GM19035 (cell line): ENCODE measurements at regions not wholly inside any gene's neighbourhood (a gene's known extent, or its start where the extent isn't known, plus 50 kb on each side); places are given as distances from the start of the nearest gene placed in this dataset.

Experiments used
- ATAC-seq: cut with Tn5 transposase; IDR thresholded peaks from one replicate; pipeline ENCODE4 v1.9.1; 2021; ENCODE audit not compliant: unreplicated experiment

DNA sequence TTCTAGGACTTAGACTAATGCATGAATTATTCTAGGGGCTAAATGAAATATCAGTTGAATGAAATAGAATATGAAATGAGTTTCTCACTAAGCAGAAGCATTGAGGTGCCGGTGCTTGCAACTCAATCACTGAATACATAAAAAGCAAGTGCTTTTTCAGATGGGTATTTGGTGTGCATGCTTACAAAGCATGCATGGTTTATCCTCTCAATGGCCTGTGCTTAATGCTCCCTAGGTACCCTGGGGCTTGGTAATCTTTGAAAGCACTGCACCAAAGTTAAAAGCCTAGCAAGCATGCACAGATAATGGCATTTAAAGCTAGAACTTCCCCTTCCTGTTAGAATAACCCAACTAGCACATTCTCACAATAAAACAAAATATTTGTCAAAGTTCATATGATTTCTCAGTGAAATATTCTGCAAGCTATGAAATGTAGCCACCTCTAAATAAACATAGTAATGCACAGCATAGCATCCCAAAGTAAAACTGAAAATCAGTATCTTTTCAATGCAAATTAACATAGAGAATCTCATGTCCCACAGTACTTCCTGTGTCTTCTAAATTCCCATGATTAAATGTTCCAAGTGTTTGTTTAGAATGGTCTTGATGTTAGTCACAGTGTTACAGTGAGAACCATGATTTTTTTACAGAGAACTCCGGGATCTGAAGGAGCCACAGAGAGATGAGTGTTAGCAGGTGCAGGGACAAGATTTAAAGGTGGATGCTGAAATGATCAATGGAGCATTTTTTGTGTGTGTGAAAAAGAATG is 143.4 kb upstream of the CDH6 start:
- ATAC-seq, result no peak

DNA sequence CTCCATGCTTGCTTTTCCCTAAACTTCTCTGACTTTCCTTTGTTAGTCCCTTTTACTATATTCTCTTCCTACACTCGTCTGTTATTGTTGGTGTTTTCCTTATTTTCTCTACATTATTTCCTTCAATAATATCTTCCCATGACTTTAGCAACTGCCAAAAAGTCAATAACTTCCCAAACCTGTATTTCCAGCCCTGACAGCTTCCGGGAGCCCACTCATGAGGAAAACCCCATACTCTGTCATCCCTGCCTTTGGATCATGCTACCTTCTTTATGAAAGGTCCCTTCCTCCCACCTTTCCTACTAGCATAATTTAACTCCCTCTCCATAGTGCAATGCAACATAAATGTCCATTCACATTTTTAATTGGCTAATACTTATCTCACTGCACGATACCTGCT is 144.0 kb upstream of the CDH6 start:
- ATAC-seq, result no peak

DNA sequence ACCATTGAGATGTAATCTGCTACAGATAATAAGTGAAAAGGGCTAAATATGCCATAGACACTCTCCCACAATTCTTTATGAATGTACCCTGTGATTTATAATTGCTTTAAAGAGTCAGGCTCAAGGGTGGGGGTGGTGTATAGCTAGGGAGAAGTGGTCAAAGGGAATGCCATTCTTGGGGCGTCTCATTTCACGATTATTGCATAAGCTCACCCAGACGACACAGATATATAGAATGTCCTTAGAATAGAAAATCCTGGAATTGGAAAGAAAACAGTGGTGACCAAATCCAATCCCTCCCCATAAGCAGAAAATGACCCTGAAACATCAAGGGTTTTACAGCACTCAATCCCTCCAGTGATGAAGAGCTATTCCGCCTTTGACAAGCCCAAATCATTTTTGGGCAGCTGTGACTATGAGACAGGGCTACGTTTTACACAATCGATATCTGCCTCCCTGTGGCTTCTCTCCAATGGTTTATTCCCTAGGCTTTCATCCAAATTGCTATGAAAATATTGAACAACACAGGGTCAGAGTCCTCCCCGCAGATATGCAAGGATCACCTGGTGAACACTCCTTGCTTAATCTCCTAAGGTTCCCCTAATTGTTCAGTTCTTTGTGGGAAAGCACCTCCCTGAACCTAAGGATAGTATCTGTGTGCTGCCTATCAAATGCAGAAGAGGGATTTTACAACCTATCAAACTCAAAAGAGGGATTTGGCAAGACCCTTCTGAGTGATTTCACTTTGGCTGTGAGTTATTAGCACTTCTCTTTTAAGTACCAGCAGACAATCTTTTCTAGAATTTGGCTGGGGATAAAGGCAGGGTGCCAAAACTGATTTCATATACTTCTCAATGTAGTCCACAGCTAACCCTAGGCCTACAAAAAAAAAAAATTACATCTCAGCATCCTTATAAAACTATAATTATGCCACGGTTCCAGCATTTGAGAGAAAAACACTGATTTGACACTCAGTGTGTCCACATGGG is 144.9 kb upstream of the CDH6 start:
- no peak for ATAC-seq

DNA sequence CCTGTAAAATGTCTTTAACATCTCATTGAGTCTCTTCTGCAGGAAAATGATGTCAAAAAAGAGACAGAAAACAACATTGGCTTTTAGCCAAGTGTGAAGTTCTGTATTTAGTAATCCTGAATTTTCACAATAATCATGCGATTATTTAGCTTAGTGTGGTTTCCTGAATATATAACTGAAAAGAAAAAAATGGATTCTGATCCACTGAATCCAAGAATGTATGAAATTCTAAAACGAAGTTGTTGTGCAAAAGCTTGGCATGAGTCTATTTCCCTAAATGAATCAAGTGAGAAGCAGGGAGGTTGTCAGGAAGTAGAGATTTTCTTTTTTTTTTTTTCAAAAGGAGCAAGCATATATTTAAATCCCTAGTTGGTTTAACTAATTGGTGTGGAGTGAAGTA is 145.9 kb upstream of the CDH6 start:
- ATAC-seq, result no peak

DNA sequence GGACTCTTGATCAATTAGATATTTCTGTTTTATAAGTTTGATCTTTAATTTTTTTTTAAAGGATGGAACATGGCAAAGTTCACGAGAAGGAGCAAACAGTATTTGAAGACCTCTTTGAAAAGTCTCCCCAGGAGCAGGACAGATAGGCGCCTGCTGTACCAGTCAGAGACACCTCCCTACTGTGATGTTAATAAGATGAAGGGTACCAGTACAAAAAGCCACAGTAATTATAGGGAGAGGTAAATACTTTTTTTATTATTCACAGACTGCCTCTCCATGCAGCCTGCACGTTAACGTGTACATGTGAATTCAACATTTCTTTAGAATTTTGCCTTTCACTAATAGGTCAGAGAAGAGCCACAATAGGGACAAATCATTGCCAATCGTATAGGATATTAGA is 146.5 kb upstream of the CDH6 start:
- no peak for ATAC-seq

DNA sequence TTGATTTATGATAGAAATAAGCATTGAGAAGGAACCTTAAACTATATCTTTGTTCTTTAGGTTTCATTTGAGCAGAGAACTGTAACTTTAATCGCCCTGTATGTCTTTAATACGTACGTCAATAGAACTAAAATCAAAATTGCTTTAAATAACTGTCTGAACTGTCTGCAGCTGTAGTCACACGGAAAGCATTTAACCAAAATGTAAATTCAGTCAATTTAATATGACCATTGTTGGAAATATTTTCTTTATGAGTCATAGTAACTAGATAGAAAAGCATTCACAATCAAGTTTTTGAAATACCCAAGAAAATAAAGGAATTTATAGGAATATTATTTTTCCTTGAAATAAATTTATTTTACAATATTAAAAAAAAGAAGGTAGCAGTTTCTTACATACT is 157.1 kb upstream of the CDH6 start:
- no peak for ATAC-seq

DNA sequence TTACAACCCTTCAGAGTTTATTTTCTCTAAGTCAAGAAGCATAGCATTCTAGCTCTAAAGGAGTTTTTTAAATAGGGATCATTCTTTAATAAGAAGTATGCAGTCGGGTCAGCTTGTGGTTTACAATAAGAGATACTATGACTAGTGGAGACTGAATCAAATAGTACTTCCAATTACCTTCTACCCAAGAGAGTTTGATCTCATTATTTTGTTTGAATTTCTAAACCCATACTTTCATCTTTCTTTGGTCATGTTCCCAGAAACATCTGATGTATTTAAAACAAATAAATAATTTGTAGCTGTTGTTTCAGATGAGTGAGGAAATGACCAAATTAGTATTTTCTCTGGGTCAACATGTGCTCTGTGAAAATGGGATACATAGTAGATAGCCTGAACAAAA is 160.2 kb upstream of the CDH6 start:
- no peak for ATAC-seq

DNA sequence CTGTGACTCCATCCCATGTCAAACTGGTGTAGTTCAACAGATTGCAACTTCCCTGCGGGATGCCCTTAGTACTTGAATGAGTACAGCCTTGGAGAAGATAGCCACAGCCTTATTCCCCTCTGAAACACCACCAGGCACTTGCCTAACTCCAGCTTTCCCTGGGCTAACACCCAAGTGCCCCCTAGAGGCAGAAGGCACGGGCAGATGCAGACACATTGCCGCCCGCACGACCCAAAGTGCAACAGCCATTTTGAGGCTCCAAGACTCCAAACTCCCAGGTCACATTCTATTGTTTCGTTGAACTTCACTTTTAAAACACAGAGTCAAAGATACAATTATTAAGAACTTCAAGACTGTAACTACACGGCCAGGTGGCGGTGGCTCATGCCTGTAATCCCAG is 163.6 kb upstream of the CDH6 start:
- no peak for ATAC-seq

DNA sequence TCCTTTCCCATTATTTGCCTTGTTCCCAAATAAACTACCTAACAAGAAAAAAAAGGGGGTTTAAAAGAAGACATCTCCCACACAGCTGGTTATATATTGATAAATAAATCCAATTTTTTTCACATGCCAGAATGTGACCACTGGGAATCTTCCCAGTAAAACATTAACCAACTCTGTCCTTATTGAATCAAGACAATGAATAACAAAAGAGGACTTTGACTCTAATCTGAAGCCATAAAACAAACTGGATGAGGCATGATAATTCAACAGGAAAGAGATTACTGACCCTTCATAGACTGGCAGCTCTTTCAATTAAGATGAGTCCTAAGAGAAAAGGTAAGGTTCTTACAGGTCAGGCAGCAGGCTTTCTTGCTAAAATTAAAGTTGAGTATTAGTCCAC is 165.8 kb upstream of the CDH6 start:
- ATAC-seq, result no peak

DNA sequence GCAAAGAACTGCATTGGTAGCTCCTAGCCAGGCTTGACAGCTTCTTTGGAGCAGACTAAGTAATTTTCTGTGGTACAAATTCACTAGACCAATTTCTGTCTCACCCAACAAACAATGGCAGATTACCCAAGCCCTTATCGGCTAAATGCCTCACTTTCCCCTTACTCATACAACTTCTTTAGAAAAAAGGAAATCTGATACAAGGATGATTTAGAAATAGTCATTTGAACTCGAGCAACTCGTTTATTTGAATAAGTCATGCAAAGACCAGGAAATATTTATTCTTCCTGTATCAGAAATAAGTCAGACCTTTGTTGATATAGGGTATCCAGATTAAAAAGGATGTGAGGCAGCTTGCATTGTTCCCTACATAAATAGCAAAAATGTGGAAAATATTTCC is 170.4 kb upstream of the CDH6 start:
- ATAC-seq, result no peak

DNA sequence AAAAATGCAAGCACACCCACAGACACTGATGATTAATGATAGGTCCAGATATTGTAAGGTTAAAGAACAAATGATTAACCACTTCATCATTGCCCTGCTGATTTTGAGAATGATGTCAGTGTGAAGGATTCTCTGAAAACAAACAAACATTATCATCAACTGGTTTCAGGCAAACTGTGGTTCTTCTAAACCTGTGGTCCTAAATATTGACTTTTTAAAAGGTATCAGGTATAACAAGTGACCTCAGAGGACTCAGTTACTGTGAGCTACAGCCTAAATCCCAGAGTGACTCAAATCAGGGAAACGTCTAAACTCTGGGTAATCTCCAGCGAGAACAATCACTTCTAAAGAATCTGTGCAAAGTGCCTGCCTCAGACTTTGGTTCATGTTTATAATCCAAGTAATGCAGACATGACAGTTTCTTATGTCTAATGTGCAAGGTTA is 172.3 kb upstream of the CDH6 start:
- ATAC-seq, result no peak

DNA sequence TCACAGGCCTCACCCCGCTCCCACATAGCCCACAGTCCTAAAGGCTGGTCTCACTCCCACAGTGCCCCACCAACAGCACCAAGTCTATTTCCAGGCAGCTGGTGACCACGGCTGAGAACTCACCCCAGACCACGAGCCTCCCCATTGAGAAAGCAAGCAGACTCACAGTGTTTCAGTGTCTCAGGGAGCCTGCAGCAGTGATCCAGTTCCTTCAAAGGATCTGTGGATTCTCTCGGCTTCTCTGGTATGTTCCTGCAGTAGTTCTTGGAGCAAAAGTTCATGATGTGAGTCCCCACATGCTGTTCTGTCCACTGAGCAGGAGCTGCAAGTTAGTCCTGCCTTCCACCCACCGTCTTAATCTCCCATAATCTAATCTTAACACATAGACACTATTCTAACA is 185.3 kb upstream of the CDH6 start:
- no peak for ATAC-seq

DNA sequence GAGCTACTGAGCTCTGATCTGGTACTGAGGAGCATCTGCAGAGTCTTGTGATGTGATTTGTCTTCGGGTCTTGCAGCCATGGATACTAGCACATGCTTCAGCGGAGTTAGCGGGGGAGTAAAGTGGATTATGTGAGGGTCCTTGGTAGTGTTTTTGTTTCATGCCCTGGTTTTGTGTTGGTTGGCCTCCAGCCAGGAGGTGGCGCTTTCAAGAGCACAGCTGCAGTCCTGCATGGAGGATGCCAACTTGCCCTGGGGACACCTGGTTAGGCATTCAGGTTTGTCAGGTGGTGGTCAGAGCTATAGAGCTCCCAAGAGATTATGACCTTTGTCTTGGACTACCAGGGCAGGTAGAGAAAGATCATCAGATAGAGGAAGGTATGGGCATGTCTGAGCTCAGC is 185.8 kb upstream of the CDH6 start:
- ATAC-seq, result no peak

DNA sequence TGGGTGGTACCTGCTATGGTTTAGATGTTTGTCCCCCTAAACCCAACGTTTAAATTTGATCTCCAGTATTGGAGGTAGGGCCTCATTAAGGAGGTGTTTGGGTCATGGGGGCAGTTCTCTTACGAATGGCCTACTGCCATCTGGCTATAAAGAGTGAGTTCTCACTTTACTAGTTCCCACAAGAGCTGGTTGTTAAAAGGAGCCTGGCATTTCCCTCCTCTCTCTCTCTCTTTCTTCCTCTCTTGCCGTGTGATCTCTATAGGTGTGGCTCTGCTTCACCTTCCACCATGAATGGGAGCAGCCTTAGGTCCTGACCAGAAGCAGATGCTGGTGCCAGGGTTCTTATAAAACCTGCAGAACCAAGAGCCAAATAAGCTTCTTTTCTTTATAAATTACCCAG is 193.2 kb upstream of the CDH6 start:
- ATAC-seq, result no peak

DNA sequence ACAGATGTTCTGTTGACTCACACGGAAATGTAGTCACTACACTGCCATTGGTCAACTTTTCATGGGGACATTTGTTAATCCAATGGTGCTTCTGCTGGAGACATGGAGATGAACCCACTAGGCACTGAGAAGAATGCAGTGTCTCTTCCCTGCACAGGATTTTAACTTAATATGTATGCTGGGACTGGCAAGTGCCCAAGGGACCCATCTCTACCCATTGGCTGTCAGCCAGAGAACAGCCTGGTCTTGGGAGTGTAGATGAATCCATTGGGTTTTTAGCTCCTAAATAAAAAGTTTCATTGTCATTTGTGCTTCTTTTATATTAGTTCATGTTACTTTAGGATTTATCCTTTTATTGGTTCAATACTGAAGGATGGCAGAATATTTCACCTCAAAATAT is 195.8 kb upstream of the CDH6 start:
- no peak for ATAC-seq

DNA sequence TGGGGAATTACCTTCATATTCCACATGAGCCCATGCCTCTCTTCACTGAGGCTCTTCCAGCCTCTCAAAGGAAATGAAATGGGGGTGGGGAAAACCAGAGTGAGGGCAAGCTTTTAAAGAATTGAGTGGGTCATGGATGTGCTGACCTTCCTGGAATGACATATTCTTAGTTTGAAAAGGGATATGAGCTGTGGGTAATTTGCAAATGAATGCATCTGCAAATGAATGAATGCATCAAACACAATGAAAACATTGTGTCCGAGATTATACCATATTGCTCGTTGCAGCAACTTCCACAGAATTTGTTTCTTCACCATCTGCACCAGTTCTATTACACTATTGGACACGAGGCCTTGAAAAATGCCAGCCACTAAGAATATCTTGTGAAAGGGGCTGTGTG is 198.6 kb upstream of the CDH6 start:
- ATAC-seq, result no peak

DNA sequence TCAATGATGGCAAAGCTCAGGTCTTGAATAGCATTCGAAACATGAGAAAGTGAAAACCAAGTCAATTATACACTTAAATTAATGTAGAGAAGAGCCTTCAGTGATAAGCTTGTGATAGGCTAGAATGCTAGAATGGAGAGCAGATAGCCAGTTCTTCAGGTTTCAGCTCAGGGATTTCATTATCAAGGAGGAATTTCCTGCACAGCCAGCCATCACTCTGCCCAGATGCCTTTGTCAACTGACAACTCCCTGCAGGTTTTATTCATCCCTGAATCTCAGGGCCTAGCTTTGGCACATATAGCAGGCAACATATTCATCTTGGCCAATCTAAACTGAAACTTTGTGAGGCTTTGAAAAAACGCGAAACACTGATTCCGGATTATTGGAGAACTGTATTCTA is 199.3 kb upstream of the CDH6 start:
- ATAC-seq, result no peak

DNA sequence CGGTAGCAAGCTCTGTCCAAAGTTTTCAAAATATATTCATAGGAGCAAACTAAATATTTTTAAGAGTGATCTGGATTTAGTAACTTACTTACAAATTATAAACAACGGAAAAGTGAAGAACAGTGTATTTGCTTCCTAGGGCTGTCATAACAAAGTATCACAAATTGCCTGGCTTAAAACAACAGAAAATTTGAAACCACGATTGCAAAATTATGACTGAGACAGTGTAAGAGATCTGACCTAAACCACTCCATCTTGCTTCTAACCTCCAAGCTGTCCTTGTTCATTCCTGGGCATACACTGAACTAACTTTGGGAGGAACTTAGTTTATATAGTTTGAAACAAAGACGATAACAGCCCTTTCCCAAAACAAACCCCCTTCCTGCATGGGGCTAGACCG is 202.0 kb upstream of the CDH6 start:
- ATAC-seq, result no peak

DNA sequence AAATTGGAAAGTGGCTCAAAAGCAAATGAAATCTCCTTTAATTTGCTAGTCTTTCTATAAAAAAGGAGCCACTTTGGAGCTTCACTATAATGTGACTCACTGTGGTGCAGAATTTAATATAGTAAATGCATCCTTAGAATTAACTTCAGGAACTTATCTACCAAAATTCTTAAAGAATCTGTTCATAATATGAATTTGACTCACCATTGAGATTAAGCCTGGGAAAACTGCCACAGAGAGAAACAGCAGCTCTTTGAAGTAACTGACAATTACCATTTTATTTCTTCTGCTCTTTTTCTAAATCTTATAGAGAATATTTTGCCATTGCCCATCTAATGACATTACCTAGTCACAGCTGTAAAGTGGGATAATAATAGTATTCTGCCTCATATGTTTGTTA is 211.9 kb upstream of the CDH6 start:
- ATAC-seq, result no peak

DNA sequence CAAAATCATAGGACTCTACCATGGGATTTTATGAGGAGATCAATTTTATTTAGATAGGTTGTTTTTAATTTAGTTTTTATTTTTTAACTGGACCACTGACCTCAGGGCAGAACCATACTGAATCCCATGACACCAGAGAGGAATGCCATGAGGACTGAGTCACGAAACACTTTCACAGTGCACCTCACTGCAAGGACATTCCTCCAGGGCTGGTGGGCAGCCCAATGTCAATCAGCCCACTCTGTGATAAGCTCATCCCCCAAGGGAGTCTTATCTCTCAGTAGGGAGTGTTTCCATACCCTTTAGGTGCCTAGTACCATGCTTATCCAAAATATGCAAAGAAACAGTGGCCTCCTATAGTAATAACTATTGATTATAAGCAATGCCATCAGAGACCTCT is 224.5 kb upstream of the CDH6 start:
- ATAC-seq, result no peak

DNA sequence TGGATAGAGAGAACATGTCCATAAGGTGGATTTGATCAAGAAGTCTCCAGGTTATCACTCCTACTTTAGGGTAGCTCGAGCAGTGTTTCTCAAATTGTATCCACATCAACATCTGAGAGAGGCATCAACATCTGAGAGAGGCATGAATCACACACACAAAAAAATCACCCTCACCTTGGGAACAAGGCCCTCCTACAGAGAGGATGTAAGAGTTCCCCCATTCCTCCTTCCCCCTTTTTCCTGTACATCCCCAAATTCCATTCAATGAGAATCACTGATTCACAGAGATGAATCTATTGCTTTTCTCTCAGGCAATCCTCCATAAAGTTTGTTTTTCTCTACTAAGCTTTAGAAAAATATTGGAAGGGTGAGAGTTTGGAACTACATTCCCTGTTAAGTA is 233.4 kb upstream of the CDH6 start:
- ATAC-seq, result no peak

DNA sequence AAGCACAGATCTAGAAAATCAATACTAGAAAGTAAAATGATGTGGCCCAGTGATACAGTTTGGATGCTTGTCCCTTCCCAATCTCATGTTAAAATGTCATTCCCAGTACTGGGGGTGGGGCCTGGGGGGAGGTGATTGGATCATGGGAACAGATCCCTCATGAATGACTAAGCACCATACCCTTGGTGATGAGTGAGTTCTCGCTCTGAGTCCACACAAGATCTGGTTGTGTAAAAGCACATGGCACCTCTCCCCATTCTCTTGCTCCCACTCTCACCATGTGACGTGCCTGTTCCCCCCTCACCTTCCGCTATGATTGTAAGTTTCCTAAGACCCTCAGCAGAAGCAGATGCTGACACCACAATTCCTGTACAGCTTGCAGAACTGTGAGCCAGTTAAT is 234.2 kb upstream of the CDH6 start:
- ATAC-seq, result no peak
